ENCODE measurements at regions not wholly inside any gene's neighbourhood (a gene's known extent, or its start where the extent isn't known, plus 50 kb on each side); places are given as distances from the start of the nearest gene placed in this dataset.

GRCh38 chrX:151476604-151477303 is 79.7 kb downstream of the VMA21 start:
- H3K27ac ChIP-seq, result no peak overlapping the region

GRCh38 chrX:151478058-151478457 is 81.1 kb downstream of the VMA21 start:
- H3K27ac ChIP-seq, result no peak overlapping the region
- TF ChIP-seq, protein P1, sequence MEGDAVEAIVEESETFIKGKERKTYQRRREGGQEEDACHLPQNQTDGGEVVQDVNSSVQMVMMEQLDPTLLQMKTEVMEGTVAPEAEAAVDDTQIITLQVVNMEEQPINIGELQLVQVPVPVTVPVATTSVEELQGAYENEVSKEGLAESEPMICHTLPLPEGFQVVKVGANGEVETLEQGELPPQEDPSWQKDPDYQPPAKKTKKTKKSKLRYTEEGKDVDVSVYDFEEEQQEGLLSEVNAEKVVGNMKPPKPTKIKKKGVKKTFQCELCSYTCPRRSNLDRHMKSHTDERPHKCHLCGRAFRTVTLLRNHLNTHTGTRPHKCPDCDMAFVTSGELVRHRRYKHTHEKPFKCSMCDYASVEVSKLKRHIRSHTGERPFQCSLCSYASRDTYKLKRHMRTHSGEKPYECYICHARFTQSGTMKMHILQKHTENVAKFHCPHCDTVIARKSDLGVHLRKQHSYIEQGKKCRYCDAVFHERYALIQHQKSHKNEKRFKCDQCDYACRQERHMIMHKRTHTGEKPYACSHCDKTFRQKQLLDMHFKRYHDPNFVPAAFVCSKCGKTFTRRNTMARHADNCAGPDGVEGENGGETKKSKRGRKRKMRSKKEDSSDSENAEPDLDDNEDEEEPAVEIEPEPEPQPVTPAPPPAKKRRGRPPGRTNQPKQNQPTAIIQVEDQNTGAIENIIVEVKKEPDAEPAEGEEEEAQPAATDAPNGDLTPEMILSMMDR (conservative IDR thresholded peaks at IDR 0.05), result no peak

More at GRCh38 chrX:151476604-151477303, 79.7 kb downstream of the VMA21 start:
- TF ChIP-seq, protein P1 (conservative IDR thresholded peaks at IDR 0.05), result no peak

DNA sequence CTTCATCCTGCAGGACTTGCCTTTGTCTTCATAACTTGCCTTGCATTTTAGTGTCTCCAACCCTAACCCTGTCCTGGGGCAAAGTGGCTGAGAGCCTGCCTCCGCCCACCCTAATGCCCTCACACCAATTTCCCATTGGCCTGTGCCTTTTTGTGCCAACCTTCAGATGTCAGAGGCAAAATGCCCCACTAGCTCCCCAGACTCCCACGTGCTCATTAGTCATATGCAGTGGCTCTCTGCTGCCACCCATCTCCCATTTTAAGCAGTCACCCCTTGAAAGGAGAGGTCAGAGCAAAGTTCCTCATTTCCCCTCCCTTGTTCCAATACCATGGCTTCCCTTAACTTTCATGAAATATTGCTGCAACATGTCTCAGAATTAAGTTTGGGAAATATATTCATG is 74.8 kb upstream of the PASD1 start:
- TF ChIP-seq, protein P1 (conservative IDR thresholded peaks at IDR 0.05), result peak; percentile 73
- no peak overlapping the region for H3K27ac ChIP-seq

- TF ChIP-seq, protein P1 (conservative IDR thresholded peaks at IDR 0.05), result peak; percentile 64
These were observed 57.7 kb upstream of the PASD1 start for GRCh38 chrX:151505796-151506195.

DNA sequence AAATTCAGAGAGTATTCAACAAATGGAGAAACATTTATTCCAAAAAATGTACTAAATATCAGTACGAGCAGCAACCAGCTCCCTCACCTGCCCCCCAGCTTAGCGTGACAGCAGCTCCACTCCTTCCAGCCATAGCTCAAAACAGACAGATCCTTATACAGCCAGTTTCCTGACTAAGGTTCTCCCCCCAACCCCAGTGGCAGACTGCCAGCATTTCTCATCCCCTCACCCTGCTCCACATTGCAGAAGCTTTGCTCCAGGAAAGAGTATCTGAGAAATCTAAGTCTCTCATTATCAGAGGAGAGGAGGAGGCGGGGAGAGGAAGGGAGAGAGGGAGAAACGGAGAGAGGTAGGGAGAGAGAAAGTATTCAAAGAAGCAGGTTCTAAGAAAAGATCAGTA is 53.3 kb upstream of the PASD1 start:
- TF ChIP-seq, protein P1 (conservative IDR thresholded peaks at IDR 0.05), result no peak
- no peak overlapping the region for H3K27ac ChIP-seq

More at GRCh38 chrX:151505796-151506195, 57.7 kb upstream of the PASD1 start:
- H3K27ac ChIP-seq, result no peak overlapping the region

GRCh38 chrX:151513472-151513871 is 50.0 kb upstream of the PASD1 start:
- TF ChIP-seq, protein P1 (conservative IDR thresholded peaks at IDR 0.05), result no peak

More at GRCh38 chrX:151513472-151513871, 50.0 kb upstream of the PASD1 start:
- H3K27ac ChIP-seq, result no peak overlapping the region
